ENCODE measurements at regions not wholly inside any gene's neighbourhood (a gene's known extent, or its start where the extent isn't known, plus 50 kb on each side); places are given as distances from the start of the nearest gene placed in this dataset.

DNA sequence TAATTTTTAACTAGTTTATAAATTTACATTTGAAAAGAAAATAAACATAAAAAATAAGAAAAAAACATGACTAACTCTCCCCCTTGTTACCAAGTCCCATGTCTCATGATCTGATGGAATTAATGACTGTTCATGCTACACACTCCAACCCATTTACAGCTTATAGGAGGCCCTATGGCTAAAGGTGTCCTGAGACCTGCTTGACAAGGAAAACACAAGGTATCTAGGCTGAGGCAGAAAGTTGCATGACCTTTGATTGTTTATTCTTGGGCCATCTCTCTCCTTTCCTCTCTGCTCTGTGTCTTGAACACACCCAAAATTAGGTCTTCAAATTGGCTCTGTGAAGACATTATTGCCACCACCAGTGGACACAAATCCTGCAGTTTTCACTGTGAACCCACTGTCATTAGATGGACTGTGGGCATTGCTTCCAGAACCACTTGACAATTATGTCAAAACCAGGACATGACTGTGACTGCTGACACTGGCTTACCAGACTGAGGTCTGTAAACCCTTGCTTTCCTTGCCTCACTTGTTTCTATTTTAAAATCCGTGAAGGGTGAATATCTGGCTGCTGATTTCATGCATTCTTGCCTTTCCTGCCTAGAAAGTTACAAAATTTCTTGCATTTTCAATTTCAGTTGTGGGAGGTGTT, 386.5 kb upstream of the SPRY2 start:
- no peak overlapping the region for H3K4me3 ChIP-seq
- TF ChIP-seq, protein P1, sequence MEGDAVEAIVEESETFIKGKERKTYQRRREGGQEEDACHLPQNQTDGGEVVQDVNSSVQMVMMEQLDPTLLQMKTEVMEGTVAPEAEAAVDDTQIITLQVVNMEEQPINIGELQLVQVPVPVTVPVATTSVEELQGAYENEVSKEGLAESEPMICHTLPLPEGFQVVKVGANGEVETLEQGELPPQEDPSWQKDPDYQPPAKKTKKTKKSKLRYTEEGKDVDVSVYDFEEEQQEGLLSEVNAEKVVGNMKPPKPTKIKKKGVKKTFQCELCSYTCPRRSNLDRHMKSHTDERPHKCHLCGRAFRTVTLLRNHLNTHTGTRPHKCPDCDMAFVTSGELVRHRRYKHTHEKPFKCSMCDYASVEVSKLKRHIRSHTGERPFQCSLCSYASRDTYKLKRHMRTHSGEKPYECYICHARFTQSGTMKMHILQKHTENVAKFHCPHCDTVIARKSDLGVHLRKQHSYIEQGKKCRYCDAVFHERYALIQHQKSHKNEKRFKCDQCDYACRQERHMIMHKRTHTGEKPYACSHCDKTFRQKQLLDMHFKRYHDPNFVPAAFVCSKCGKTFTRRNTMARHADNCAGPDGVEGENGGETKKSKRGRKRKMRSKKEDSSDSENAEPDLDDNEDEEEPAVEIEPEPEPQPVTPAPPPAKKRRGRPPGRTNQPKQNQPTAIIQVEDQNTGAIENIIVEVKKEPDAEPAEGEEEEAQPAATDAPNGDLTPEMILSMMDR (IDR thresholded peaks at IDR 0.05), result no peak
- intact Hi-C loops (cut with DNase I), result no loop called here
- DNase-seq (no peak), ATAC-seq (no peak)
- H3K36me3 ChIP-seq, result no peaks in the 10 kb centered on the region
- H3K27me3 ChIP-seq, result no peaks in the 10 kb centered on the region
- H3K9me3 ChIP-seq, result no peaks in the 10 kb centered on the region
- no peak overlapping the region for H3K27ac ChIP-seq
- no peaks in the 10 kb centered on the region for H3K4me1 ChIP-seq

DNA sequence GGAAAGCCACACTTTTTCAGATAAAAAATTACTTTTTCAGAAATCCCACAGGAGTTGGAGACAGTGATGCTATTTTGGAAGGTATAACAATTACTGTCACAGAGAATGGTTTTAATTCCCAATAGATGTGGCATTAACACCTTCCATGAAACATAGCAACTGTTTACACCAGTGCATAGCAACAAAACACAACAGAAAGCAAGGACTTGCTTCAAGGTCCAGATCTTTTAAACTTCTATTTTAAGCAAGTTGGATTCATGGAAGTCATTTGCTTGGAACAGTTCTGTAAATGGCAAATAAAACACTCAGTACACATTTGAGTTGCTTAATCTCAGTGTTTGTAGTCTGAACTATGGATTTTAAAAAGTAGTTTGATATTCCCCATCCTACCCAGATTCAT, 385.9 kb upstream of the SPRY2 start:
- Histone ChIP-seq H3K4me1 (no peaks in the 10 kb centered on the region), H3K36me3 (no peaks in the 10 kb centered on the region), H3K27me3 (no peaks in the 10 kb centered on the region), H3K9me3 (no peaks in the 10 kb centered on the region), H3K4me3 (no peak overlapping the region), H3K27ac (no peak overlapping the region)
- TF ChIP-seq, protein P1 (IDR thresholded peaks at IDR 0.05), result no peak
- no peak for ATAC-seq
- intact Hi-C loops (cut with DNase I), result no loop called here
- DNase-seq, result no peak

DNA sequence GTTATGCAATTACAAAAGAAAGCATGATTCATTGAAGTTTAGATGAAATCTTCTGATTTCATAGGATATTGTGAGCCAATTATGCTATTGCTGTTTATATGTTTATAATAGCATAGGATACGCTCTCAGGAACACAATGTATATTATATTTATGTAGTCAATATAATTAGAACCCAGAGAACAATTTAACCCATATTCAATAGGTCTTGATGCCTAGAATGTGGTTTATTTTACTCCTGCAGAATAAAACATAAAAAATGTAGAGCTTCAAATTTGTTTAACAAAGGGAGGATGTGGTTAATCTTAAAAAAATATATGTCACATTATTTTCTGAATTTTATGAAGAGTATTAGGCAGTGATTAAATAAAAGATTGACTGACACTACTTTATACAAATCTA, 380.8 kb upstream of the SPRY2 start:
- Histone ChIP-seq H3K9me3 (no peaks in the 10 kb centered on the region), H3K27me3 (no peaks in the 10 kb centered on the region), H3K4me3 (no peak overlapping the region), H3K27ac (no peak overlapping the region), H3K36me3 (no peaks in the 10 kb centered on the region), H3K4me1 (no peaks in the 10 kb centered on the region)
- ATAC-seq (no peak), DNase-seq (no peak)
- TF ChIP-seq, protein P1 (IDR thresholded peaks at IDR 0.05), result no peak
- intact Hi-C loops (cut with DNase I), result no loop called here

DNA sequence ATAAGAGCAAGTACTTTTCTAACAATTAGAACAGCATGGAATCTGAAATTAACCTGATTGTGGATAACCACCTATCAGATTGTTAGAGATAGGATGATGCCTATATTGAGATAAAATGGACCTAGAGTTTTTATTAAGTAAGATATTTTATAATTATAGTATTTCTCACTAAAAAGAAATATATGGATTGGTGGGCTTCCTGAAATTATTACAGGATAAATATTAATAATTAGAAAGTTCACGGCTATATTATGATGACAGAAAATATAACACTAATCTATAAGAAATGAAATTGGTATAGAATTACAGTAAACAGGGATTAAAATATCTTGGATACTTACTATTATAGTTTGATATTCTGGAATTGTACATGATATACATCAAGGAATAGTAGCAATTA, 378.0 kb upstream of the SPRY2 start:
- H3K27ac ChIP-seq, result no peak overlapping the region
- ATAC-seq, result no peak
- H3K27me3 ChIP-seq, result no peaks in the 10 kb centered on the region
- TF ChIP-seq, protein P1 (IDR thresholded peaks at IDR 0.05), result no peak
- no peak overlapping the region for H3K4me3 ChIP-seq
- DNase-seq, result no peak
- no peaks in the 10 kb centered on the region for H3K4me1 ChIP-seq
- no peaks in the 10 kb centered on the region for H3K36me3 ChIP-seq
- intact Hi-C loops (cut with DNase I), result no loop called here
- no peaks in the 10 kb centered on the region for H3K9me3 ChIP-seq

DNA sequence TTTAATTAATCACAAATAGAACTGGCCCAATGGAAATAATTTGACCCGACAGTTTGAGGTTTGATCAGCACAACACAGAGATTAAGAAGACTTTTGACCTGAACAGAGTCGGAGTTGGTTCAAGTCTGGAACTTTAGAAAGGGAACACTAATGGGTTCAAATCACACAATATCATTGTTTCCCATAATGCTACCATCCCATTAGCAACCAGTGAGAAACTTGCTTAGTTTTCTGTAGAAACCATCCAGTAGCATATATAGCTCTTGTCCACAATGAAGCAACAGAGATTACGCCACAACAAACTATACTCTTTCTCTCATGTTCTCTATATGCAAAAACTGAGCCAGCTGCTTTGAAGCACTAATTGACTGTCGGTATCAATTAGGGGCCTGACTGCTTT, 376.9 kb upstream of the SPRY2 start:
- no peaks in the 10 kb centered on the region for H3K27me3 ChIP-seq
- no peak overlapping the region for H3K4me3 ChIP-seq
- H3K4me1 ChIP-seq, result no peaks in the 10 kb centered on the region
- no peaks in the 10 kb centered on the region for H3K9me3 ChIP-seq
- intact Hi-C loops (cut with DNase I), result no loop called here
- H3K36me3 ChIP-seq, result no peaks in the 10 kb centered on the region
- no peak for ATAC-seq
- no peak overlapping the region for H3K27ac ChIP-seq
- no peak for DNase-seq
- TF ChIP-seq, protein P1 (IDR thresholded peaks at IDR 0.05), result no peak

DNA sequence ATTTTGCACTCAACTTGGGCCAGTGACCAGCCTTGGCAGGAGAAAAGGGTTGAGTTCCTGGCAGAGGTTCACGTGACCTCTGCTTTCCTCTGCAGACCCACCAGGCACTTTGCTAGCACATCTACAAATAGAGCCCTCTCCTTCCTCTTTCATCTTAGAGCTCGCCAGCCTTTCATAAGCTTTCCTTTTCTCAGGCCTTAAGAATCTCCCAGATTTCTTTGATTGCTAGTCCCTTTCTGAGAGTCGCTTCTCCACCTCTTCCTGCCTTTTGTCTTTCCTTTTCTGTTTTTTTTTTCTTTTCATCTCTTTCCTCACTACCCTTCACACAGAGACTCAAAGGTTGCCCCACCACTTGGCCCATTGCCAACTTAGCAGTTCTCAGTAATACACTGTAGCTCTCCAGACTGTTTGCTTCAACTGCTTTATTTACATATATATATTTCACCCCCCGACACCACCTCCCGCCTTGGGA, 375.7 kb upstream of the SPRY2 start:
- peak; percentile 52 for DNase-seq
- ATAC-seq, result peak; percentile 36
- Histone ChIP-seq H3K27me3 (no peaks in the 10 kb centered on the region), H3K4me1 (no peaks in the 10 kb centered on the region), H3K27ac (no peak overlapping the region), H3K36me3 (no peaks in the 10 kb centered on the region), H3K9me3 (no peaks in the 10 kb centered on the region), H3K4me3 (no peak overlapping the region)
- TF ChIP-seq, protein P1 (IDR thresholded peaks at IDR 0.05), result no peak
- intact Hi-C loops (cut with DNase I), result no loop called here
